ENCODE measurements at regions not wholly inside any gene's neighbourhood (a gene's known extent, or its start where the extent isn't known, plus 50 kb on each side); places are given as distances from the start of the nearest gene placed in this dataset.

- Histone ChIP-seq H3K4me1 (ENCODE audit: control insufficient read depth in 2 of 2, insufficient read depth in 1 of 2, low read depth in 1 of 2, low read length in 2 of 2) (no peaks in the 10 kb centered on the region), H2BK12ac (ENCODE audit: low read length) (no peak overlapping the region), H3K27me3 (ENCODE audit: control insufficient read depth in 3 of 3, insufficient read depth in 3 of 3, low read depth in 1 of 3, low read length in 3 of 3) (no peaks in the 10 kb centered on the region), H2BK5ac (ENCODE audit: low read length) (no peak overlapping the region), H3K23ac (ENCODE audit: low read depth, low read length, poor library complexity) (no peak overlapping the region), H2BK15ac (ENCODE audit: low read length) (no peak overlapping the region), H3K9me3 (replicated peaks in 1 of 2; ENCODE audit: control insufficient read depth in 2 of 2, insufficient read depth in 1 of 2, low read depth in 1 of 2, low read length in 2 of 2) (no peaks in the 10 kb centered on the region), H4K91ac (ENCODE audit: low read depth, low read length, poor library complexity) (no peak overlapping the region), H2AFZ (ENCODE audit: low read length) (no peak overlapping the region), H3K18ac (ENCODE audit: low read length) (no peak overlapping the region), H3K36me3 (replicated peaks in 1 of 2; ENCODE audit: control insufficient read depth in 2 of 2, insufficient read depth in 2 of 2, low read length in 2 of 2) (no peaks in the 10 kb centered on the region), H2AK5ac (ENCODE audit: low read depth, low read length) (no peak overlapping the region), H3K79me1 (ENCODE audit: low read depth, low read length) (no peaks in the 10 kb centered on the region), H3K4me3 (ENCODE audit: low read length in 2 of 2) (no peak overlapping the region), H3K4ac (ENCODE audit: low read length) (no peak overlapping the region), H3K9ac (ENCODE audit: low read depth, low read length, poor library complexity) (no peak overlapping the region), H4K8ac (ENCODE audit: low read depth, low read length) (no peak overlapping the region), H2BK120ac (ENCODE audit: low read depth, low read length) (no peak overlapping the region), H3K14ac (ENCODE audit: low read length) (no peak overlapping the region), H3K4me2 (ENCODE audit: insufficient read depth, low read length, poor library complexity, severe bottlenecking) (no peak overlapping the region), H3K27ac (replicated peaks; ENCODE audit: low read length) (no peak overlapping the region)
- no CpG with 5 or more reads among the region's 3 CpGs for WGBS, 2 donors (ENCODE audit: extremely low coverage in 2 of 2, insufficient read length in 2 of 2, insufficient replicate concordance in 1 of 2)
- no peak for DNase-seq (ENCODE audit: low spot score)
These were observed 71.0 kb upstream of the RAPH1 start for GRCh38 chr2:203606051-203606450.

DNA sequence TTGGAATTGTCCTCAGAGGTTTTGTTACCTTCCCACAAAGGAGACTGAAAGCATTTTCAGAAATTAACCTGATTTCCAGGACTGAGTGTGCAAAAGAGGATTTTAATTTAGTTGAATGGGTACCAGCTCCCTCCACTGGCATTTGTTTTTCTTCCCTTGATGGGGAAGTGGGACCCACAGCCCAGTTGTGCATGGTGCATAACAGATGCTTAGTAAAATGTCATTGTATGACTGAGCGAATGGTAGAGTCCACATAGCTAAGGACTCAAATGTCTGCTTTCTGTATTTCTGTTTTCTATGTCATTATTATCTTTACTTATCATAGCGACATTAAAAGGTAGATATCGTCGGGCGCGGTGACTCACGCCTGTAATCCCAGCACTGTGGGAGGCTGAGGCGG lies 75.5 kb upstream of the RAPH1 start:
- no CpG with 5 or more reads among the region's 8 CpGs for WGBS, 2 donors (ENCODE audit: extremely low coverage in 2 of 2, insufficient read length in 2 of 2, insufficient replicate concordance in 1 of 2)
- H3K18ac ChIP-seq (ENCODE audit: low read length) = no peak overlapping the region
- H3K9me3 ChIP-seq (replicated peaks in 1 of 2; ENCODE audit: control insufficient read depth in 2 of 2, insufficient read depth in 1 of 2, low read depth in 1 of 2, low read length in 2 of 2) = no peaks in the 10 kb centered on the region
- H3K23ac ChIP-seq (ENCODE audit: low read depth, low read length, poor library complexity) = no peak overlapping the region
- no peaks in the 10 kb centered on the region for H3K79me1 ChIP-seq (ENCODE audit: low read depth, low read length)
- H3K4me1 ChIP-seq (ENCODE audit: control insufficient read depth in 2 of 2, insufficient read depth in 1 of 2, low read depth in 1 of 2, low read length in 2 of 2) = peaks cover 0 to 2% of the 10 kb centered on the region in 2 donors
- H3K4me2 ChIP-seq (ENCODE audit: insufficient read depth, low read length, poor library complexity, severe bottlenecking) = no peak overlapping the region
- no peak for DNase-seq (ENCODE audit: low spot score)
- no peak overlapping the region for H3K27ac ChIP-seq (replicated peaks; ENCODE audit: low read length)
- no peak overlapping the region for H3K14ac ChIP-seq (ENCODE audit: low read length)
- no peak overlapping the region for H3K4ac ChIP-seq (ENCODE audit: low read length)
- no peak overlapping the region for H2BK12ac ChIP-seq (ENCODE audit: low read length)
- no peak overlapping the region for H2BK15ac ChIP-seq (ENCODE audit: low read length)
- H4K91ac ChIP-seq (ENCODE audit: low read depth, low read length, poor library complexity) = no peak overlapping the region
- no peak overlapping the region for H3K9ac ChIP-seq (ENCODE audit: low read depth, low read length, poor library complexity)
- no peaks in the 10 kb centered on the region for H3K36me3 ChIP-seq (replicated peaks in 1 of 2; ENCODE audit: control insufficient read depth in 2 of 2, insufficient read depth in 2 of 2, low read length in 2 of 2)
- H2BK5ac ChIP-seq (ENCODE audit: low read length) = no peak overlapping the region
- no peak overlapping the region for H2AFZ ChIP-seq (ENCODE audit: low read length)
- H2BK120ac ChIP-seq (ENCODE audit: low read depth, low read length) = no peak overlapping the region
- H3K27me3 ChIP-seq (ENCODE audit: control insufficient read depth in 3 of 3, insufficient read depth in 3 of 3, low read depth in 1 of 3, low read length in 3 of 3) = no peaks in the 10 kb centered on the region
- H2AK5ac ChIP-seq (ENCODE audit: low read depth, low read length) = no peak overlapping the region
- no peak overlapping the region for H4K8ac ChIP-seq (ENCODE audit: low read depth, low read length)
- H3K4me3 ChIP-seq (ENCODE audit: low read length in 2 of 2) = no peak overlapping the region

GRCh38 chr2:203612246-203612645 lies 77.1 kb upstream of the RAPH1 start:
- Histone ChIP-seq H4K8ac (ENCODE audit: low read depth, low read length) (no peak overlapping the region), H3K14ac (ENCODE audit: low read length) (no peak overlapping the region), H2BK120ac (ENCODE audit: low read depth, low read length) (no peak overlapping the region), H3K4me3 (ENCODE audit: low read length in 2 of 2) (no peak overlapping the region), H2BK15ac (ENCODE audit: low read length) (no peak overlapping the region), H3K36me3 (replicated peaks in 1 of 2; ENCODE audit: control insufficient read depth in 2 of 2, insufficient read depth in 2 of 2, low read length in 2 of 2) (no peaks in the 10 kb centered on the region), H3K27ac (replicated peaks; ENCODE audit: low read length) (no peak overlapping the region), H3K4me1 (ENCODE audit: control insufficient read depth in 2 of 2, insufficient read depth in 1 of 2, low read depth in 1 of 2, low read length in 2 of 2) (peaks cover 0 to 2% of the 10 kb centered on the region in 2 donors), H3K9me3 (replicated peaks in 1 of 2; ENCODE audit: control insufficient read depth in 2 of 2, insufficient read depth in 1 of 2, low read depth in 1 of 2, low read length in 2 of 2) (no peaks in the 10 kb centered on the region), H3K79me1 (ENCODE audit: low read depth, low read length) (no peaks in the 10 kb centered on the region), H3K18ac (ENCODE audit: low read length) (no peak overlapping the region), H2AFZ (ENCODE audit: low read length) (no peak overlapping the region), H2AK5ac (ENCODE audit: low read depth, low read length) (no peak overlapping the region), H3K4ac (ENCODE audit: low read length) (no peak overlapping the region), H4K91ac (ENCODE audit: low read depth, low read length, poor library complexity) (no peak overlapping the region), H3K4me2 (ENCODE audit: insufficient read depth, low read length, poor library complexity, severe bottlenecking) (no peak overlapping the region), H2BK5ac (ENCODE audit: low read length) (no peak overlapping the region), H3K9ac (ENCODE audit: low read depth, low read length, poor library complexity) (no peak overlapping the region), H2BK12ac (ENCODE audit: low read length) (no peak overlapping the region), H3K27me3 (ENCODE audit: control insufficient read depth in 3 of 3, insufficient read depth in 3 of 3, low read depth in 1 of 3, low read length in 3 of 3) (no peaks in the 10 kb centered on the region), H3K23ac (ENCODE audit: low read depth, low read length, poor library complexity) (no peak overlapping the region)
- WGBS, 2 donors (ENCODE audit: extremely low coverage in 2 of 2, insufficient read length in 2 of 2, insufficient replicate concordance in 1 of 2) = no CpG with 5 or more reads among the region's 4 CpGs
- DNase-seq (ENCODE audit: low spot score) = no peak

DNA sequence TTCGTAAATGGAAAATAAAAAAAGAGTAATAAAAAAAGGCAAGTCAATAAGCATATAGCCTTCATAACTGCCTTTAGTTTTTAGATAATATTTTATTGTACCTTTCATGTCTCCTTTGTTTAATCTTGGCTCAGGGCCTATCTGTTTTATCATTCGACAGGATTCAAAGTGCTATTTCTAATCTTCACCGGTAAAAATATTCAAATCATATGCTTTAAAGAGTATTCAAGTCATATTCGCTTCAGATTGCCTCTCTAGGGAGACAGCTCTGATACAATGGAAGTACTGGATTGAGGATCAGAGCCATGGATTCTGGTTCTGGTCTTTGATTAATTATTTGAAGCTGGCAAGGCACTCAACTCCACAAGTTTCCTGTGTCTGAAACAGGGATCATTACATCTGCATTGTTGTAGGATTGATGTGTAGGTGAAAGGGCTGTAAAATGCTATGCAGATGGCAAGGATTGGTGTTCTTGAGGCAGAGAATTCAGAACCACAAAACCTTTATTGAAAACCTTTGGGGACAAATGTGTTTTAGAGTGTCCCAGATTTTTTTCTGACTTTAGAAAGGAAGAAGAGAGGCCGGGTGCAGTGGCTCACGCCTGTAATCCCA lies 84.3 kb upstream of the RAPH1 start:
- Histone ChIP-seq H3K27ac (replicated peaks; ENCODE audit: low read length) (no peak overlapping the region), H4K8ac (ENCODE audit: low read depth, low read length) (no peak overlapping the region), H3K18ac (ENCODE audit: low read length) (no peak overlapping the region), H2BK12ac (ENCODE audit: low read length) (no peak overlapping the region), H3K9ac (ENCODE audit: low read depth, low read length, poor library complexity) (no peak overlapping the region), H2AFZ (ENCODE audit: low read length) (no peak overlapping the region), H3K9me3 (replicated peaks in 1 of 2; ENCODE audit: control insufficient read depth in 2 of 2, insufficient read depth in 1 of 2, low read depth in 1 of 2, low read length in 2 of 2) (no peaks in the 10 kb centered on the region), H3K4ac (ENCODE audit: low read length) (no peak overlapping the region), H3K4me3 (ENCODE audit: low read length in 2 of 2) (no peak overlapping the region), H3K36me3 (replicated peaks in 1 of 2; ENCODE audit: control insufficient read depth in 2 of 2, insufficient read depth in 2 of 2, low read length in 2 of 2) (no peaks in the 10 kb centered on the region), H3K79me1 (ENCODE audit: low read depth, low read length) (no peaks in the 10 kb centered on the region), H3K27me3 (ENCODE audit: control insufficient read depth in 3 of 3, insufficient read depth in 3 of 3, low read depth in 1 of 3, low read length in 3 of 3) (no peaks in the 10 kb centered on the region), H3K14ac (ENCODE audit: low read length) (no peak overlapping the region), H2BK15ac (ENCODE audit: low read length) (no peak overlapping the region), H4K91ac (ENCODE audit: low read depth, low read length, poor library complexity) (no peak overlapping the region), H2AK5ac (ENCODE audit: low read depth, low read length) (no peak overlapping the region), H2BK5ac (ENCODE audit: low read length) (no peak overlapping the region), H2BK120ac (ENCODE audit: low read depth, low read length) (no peak overlapping the region), H3K4me1 (ENCODE audit: control insufficient read depth in 2 of 2, insufficient read depth in 1 of 2, low read depth in 1 of 2, low read length in 2 of 2) (no peaks in the 10 kb centered on the region), H3K23ac (ENCODE audit: low read depth, low read length, poor library complexity) (no peak overlapping the region), H3K4me2 (ENCODE audit: insufficient read depth, low read length, poor library complexity, severe bottlenecking) (no peak overlapping the region)
- WGBS, 2 donors (ENCODE audit: extremely low coverage in 2 of 2, insufficient read length in 2 of 2, insufficient replicate concordance in 1 of 2) = no CpG with 5 or more reads among the region's 6 CpGs
- DNase-seq (ENCODE audit: low spot score) = no peak
